GM12891 (cell line): ENCODE measurements at regions not wholly inside any gene's neighbourhood (a gene's known extent, or its start where the extent isn't known, plus 50 kb on each side); places are given as distances from the start of the nearest gene placed in this dataset.

Source experiments
- PAX5 ChIP-seq: IDR thresholded peaks from 2 replicates; pipeline ENCODE4 v1.6.1; 2011; ENCODE audit warnings: low read length, moderate library complexity, mild to moderate bottlenecking; ENCODE audit not compliant: insufficient read depth, severe bottlenecking
- POLR2A ChIP-seq: IDR thresholded peaks from 2 replicates; pipeline ENCODE4 v1.6.1; 2011; ENCODE audit warnings: low read depth, low read length, control low read depth
- POLR2AphosphoS5 ChIP-seq: IDR thresholded peaks from 2 replicates; pipeline ENCODE4 v1.6.1; 2011; ENCODE audit warnings: low read depth, low read length, control low read depth
- POU2F2 ChIP-seq: IDR thresholded peaks from 2 replicates; pipeline ENCODE4 v1.6.1; 2011; ENCODE audit warnings: low read depth, mild to moderate bottlenecking, control low read depth, low read length, moderate library complexity
- SPI1 ChIP-seq: IDR thresholded peaks from 2 replicates; pipeline ENCODE4 v1.6.1; 2011; ENCODE audit warnings: low read depth, low read length, control low read depth
- TAF1 ChIP-seq: IDR thresholded peaks from 2 replicates; pipeline ENCODE4 v1.6.1; 2011; ENCODE audit warnings: low read depth, low read length, control low read depth

- TF ChIP-seq TAF1 (no peak), POLR2A (no peak), POLR2AphosphoS5 (no peak), POU2F2 (no peak), SPI1 (no peak), PAX5 (no peak)
Measured at GRCh38 chr1:83773059-83773458, 225.9 kb downstream of the TTLL7 start.
